ENCODE measurements at regions not wholly inside any gene's neighbourhood (a gene's known extent, or its start where the extent isn't known, plus 50 kb on each side); places are given as distances from the start of the nearest gene placed in this dataset.
"Not testable (repeated sequence)": the region's sequence is repeated elsewhere in the genome, so short reads cannot be mapped to it uniquely, and the experiment has no call there.

DNA sequence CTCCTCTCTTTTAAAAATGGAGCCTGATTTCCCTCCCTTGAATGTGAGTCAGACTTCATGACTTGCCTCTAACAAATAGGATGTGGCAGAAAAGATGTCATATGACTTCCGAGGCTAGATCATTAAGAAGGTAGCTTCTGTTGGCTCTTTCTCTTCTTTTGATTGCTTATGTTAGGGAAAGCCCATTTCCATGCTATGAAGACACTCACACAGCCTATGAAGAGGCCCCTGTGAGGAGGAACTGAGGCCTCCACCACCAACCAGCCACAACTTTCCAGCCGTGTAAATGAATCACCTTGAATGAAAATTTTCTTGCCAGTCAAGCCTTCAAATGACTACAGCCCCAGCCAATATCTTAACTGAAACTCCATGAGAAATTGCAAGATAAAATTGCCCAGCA is 413.4 kb downstream of the TMEM38B start:
- no peak overlapping the region for H3K4me3 ChIP-seq (replicated peaks in 1 of 2; ENCODE audit: low read depth in 2 of 2, low read length in 2 of 2)
- DNase-seq (ENCODE audit: low read depth in 2 of 2) = no peak
- TF ChIP-seq, protein P1, sequence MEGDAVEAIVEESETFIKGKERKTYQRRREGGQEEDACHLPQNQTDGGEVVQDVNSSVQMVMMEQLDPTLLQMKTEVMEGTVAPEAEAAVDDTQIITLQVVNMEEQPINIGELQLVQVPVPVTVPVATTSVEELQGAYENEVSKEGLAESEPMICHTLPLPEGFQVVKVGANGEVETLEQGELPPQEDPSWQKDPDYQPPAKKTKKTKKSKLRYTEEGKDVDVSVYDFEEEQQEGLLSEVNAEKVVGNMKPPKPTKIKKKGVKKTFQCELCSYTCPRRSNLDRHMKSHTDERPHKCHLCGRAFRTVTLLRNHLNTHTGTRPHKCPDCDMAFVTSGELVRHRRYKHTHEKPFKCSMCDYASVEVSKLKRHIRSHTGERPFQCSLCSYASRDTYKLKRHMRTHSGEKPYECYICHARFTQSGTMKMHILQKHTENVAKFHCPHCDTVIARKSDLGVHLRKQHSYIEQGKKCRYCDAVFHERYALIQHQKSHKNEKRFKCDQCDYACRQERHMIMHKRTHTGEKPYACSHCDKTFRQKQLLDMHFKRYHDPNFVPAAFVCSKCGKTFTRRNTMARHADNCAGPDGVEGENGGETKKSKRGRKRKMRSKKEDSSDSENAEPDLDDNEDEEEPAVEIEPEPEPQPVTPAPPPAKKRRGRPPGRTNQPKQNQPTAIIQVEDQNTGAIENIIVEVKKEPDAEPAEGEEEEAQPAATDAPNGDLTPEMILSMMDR (IDR thresholded peaks at IDR 0.05; ENCODE audit: low read depth, low read length) = no peak

DNA sequence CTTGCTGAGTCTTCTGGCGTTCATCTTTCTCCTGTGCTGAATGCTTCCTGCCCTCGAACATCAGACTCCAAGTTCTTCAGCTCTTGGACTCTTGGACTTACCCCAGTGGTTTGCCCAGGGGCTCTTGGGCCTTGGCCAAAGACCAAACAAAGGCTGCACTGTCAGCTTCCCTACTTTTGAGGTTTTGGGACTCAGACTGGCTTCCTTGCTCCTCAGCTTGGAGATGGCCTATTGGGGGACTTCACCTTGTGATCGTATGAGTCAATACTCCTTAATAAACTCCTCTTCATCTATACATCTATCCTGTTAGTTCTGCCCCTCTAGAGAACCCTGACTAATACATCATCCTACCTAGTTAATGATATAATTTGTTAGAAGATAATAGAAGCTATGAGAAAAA is 415.4 kb downstream of the TMEM38B start:
- H3K4me3 ChIP-seq (replicated peaks in 1 of 2; ENCODE audit: low read depth in 2 of 2, low read length in 2 of 2); DNase-seq (ENCODE audit: low read depth in 2 of 2): not testable (repeated sequence)

DNA sequence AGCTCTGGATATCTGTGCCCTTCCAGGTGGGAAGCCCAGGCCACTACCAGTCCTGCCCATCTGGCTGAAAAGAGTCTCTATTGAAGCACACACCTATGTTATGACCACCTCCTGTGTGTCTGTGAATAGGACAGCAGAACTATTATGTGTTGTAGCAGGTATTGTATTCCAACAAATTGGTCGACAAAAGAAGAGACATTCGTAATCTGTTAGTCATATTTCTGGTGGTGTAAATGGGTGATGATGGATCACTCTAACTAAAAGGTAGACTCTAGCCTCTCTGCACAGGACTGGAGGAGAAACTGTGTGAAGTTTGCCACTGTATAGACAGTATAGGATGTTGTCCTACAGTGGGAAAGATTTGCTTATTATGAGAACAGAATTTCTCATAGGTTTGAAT is 416.1 kb downstream of the TMEM38B start:
- no peak overlapping the region for H3K4me3 ChIP-seq (replicated peaks in 1 of 2; ENCODE audit: low read depth in 2 of 2, low read length in 2 of 2)
- TF ChIP-seq, protein P1 (IDR thresholded peaks at IDR 0.05; ENCODE audit: low read depth, low read length) = no peak
- DNase-seq (ENCODE audit: low read depth in 2 of 2) = no peak

DNA sequence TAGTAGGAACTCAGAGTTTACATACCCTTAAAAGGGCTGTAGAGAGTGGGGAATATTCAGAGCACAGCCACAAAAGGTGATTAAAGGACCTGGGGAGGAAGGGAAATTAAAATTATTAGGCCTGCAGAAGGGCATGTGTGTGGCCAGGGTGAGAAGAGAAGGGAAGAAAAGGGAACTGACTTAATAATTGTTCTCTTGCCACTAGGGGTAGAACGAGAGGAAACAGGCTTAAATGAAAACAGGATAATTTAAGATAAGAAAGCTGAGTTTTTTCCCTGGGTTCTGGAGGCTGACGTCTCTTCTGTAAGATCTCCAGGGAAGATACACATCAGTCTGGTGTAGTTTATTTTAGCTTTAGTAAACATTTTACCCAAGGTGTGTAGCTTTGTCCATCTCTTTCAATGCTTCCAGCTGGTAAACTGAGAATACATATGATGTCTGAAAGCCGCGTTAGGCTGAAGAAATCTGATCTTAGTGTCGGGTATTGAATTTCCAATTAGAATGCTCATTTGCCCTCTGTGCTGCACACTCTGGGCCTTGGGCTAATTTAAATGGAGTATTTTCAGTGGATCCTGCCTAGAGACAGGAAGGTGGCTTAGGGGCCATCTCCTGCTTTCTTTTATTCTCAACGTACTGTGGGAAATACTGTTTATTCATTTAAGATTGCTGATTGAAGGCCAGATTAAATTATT is 416.8 kb downstream of the TMEM38B start:
- DNase-seq (ENCODE audit: low read depth in 2 of 2) = no peak
- no peak overlapping the region for H3K4me3 ChIP-seq (replicated peaks in 1 of 2; ENCODE audit: low read depth in 2 of 2, low read length in 2 of 2)
- TF ChIP-seq, protein P1 (IDR thresholded peaks at IDR 0.05; ENCODE audit: low read depth, low read length) = no peak

DNA sequence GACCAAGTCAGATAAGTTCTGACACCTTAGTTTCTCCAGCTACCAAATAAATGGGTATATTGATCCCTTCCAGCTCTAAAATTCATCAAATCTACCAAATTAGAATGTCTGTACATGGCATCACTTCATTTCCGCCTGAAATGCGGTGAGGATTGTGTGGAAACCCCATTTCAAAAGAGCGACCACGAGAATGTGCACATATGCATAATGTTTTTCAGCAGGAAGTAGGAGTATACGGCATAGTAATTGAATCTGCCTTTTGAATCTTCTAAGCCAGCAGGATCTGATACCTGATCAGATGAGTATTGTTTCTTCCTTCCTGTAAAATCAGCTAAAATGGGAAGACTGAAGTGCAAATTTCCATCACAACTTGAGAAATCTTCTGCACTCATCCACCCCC is 418.6 kb downstream of the TMEM38B start:
- DNase-seq (ENCODE audit: low read depth in 2 of 2) = no peak
- H3K4me3 ChIP-seq (replicated peaks in 1 of 2; ENCODE audit: low read depth in 2 of 2, low read length in 2 of 2) = no peak overlapping the region
- TF ChIP-seq, protein P1 (IDR thresholded peaks at IDR 0.05; ENCODE audit: low read depth, low read length) = no peak

DNA sequence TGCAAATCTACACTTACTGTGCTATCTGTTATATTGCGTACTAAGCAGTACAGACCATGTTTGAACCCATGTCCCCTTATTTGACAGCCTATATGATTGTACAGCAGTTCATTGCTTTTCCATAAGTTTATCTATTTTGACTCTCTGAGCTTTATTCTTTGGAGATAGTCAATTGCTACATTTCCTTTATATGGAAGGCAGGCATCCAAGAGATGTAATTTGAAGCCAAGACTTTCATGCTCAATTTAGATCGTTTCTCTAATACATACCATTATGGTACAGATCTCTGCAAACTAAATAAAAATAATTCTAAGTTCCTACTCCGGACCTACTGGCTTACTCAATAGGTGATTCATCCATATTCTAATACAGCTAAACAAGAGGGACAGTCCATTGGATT is 424.8 kb downstream of the TMEM38B start:
- TF ChIP-seq, protein P1 (IDR thresholded peaks at IDR 0.05; ENCODE audit: low read depth, low read length) = no peak
- no peak for DNase-seq (ENCODE audit: low read depth in 2 of 2)
- no peak overlapping the region for H3K4me3 ChIP-seq (replicated peaks in 1 of 2; ENCODE audit: low read depth in 2 of 2, low read length in 2 of 2)

DNA sequence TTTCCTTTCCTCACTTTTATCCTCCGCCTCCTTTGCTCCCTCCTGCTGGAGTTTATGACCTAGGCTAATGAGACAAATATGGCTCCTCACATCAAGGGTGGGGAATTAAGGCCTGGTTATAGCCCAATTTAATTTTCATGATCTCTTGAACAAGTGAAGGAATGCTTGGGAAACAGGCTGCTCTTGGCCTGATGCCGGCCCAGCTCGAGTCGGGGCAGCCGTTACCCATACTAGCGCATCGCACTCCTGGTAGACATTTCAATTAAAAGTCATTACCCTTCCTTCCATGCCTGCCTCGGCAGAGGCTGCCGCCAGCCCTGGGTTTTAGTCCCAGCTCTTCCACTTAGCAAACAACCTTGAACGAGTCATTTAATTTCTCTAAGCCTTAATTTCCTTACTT is 425.7 kb downstream of the TMEM38B start:
- TF ChIP-seq, protein P1 (IDR thresholded peaks at IDR 0.05; ENCODE audit: low read depth, low read length) = no peak
- H3K4me3 ChIP-seq (replicated peaks in 1 of 2; ENCODE audit: low read depth in 2 of 2, low read length in 2 of 2) = no peak overlapping the region
- no peak for DNase-seq (ENCODE audit: low read depth in 2 of 2)

All from cardiac fibroblast (primary cell).